ENCODE measurements at regions not wholly inside any gene's neighbourhood (a gene's known extent, or its start where the extent isn't known, plus 50 kb on each side); places are given as distances from the start of the nearest gene placed in this dataset.

DNA sequence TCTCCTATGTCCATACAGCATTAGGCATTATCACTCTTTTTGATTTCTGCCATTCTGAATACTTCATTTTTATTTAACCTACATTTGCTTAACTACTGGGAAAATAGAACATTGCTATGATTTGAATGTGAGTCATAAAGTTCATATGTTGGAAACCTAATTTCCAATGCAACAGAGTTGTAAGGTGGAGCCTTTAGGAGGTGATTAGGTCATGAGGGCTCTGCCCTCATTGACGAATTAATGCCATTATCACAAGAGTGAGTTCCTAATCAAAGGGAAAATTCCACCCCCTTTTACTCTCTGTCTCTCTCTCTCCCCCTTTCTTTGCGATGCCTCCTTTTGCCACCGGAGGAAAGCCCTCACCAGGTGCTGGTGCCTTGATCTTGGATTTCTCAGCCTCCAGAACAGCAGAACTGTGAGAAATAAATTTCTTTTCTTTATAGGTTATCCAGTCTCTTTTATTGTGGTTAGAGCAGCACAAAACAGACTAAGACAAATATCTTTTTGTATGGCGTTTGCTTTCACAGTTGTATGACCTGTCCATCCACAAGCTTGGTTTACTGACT, 180.1 kb upstream of the ARID2 start:
- no peak for DNase-seq (ENCODE audit: low spot score)

DNA sequence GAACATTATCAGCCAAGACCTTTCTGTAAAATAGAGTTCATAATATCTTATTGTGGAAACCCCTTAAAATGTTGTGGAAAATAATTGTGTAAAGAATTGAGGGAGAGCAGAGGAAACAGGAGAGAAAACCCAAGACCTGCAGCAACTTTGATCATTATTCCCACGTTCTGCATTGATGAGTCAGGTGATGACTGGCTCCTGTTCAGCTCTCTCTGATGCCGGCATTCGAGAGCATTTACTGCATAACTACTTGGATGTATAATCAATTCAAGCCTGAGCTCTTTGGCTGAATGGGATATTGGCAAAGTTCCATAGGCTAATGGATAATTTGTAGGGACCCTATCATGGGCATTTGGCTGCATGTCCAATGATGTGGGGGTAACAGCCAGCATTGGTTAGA, 176.3 kb upstream of the ARID2 start:
- DNase-seq (ENCODE audit: low spot score) = no peak

DNA sequence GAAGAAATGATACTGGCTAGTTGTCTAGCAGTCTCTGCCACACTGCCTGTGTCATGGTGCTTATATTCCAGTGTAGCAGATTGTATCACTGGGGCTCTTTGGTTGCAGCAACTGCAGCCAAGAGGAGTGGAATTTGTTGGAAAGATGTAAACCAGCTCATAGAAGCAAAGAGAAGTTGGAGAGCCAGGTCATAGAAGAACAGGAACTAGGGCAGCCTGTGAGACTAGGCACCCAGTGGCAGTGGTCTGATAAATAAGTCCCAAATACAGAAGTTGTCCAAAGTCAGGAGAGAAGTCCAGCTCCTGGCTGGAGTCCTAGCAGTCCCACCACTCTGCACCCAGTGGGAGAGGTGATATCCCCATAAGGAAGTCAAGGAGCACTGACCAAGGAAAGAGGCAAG, 172.5 kb upstream of the ARID2 start:
- no peak for DNase-seq (ENCODE audit: low spot score)

DNA sequence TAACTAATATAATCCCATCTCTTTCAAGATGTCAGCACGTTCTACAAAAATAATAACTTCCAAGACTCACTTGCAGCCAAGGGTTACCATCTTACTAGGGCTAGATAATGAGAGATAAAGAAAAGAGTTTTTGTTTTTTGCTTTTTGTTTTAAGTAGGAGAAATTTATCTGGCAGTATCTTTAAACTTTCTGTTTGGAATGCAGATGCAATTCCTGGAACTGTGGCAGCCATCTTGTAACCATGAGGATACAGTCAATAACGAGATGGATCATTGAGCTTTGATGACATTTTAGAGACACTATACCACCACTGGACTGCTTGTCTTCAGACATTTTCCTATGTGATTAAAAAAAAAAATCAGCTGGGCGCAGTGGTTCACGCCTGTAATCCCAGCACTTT, 171.2 kb upstream of the ARID2 start:
- DNase-seq (ENCODE audit: low spot score) = no peak

DNA sequence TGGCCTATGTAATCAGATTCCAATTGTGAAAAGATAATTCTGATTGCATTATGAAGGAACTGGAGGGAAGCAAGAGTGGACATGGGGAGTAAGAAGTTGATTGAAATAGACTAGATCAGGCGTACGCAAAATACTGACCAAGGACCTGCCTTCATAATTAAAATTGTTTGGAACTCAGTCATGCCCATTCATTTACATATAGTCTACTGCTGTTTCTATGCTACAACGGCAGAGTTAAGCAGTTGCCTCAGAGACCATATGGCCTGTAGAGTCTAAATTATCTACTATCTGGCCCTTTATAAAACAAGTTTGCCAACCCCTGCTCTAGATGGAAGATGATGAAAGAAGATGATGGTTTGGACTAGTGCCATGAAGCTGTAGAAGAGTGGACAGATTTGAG, 170.0 kb upstream of the ARID2 start:
- no peak for DNase-seq (ENCODE audit: low spot score)

DNA sequence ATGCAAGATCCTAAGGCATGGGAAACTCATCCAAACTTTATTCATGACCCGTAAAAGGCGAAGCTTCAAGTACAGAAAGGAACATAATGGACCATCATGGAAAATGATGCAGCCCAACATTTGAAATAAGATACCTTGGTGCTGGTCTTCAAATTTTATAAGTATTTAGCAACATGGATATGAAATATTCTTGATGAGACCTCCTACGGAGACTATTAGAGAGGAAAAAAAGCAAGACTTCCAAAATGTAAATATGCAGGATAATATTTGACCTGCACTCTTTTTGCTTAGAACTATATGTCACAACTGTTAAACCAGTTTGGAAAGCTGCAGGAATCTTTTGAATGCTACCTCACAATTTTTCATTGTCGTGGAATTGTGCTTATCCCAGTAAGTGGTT, 168.8 kb upstream of the ARID2 start:
- DNase-seq (ENCODE audit: low spot score) = no peak

DNA sequence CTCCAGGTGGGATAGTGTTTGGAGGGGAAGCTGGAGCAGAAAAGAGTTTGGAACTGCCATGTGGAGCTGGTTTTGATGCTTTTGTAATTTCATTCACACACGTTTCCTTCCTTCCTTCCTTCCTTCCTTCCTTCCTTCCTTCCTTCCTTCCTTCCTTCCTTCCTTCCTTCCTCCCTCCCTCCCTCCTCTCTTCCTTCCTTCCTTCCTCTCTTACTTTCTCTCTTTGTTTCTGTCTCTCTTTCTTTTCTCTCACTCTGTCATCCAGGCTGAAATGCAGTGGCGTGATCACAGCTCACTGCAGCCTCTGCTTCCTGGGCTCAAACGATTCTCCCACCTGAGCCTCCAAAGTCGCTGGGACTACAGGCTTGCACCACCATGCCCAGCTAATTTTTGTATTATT, 168.0 kb upstream of the ARID2 start:
- no peak for DNase-seq (ENCODE audit: low spot score)

DNA sequence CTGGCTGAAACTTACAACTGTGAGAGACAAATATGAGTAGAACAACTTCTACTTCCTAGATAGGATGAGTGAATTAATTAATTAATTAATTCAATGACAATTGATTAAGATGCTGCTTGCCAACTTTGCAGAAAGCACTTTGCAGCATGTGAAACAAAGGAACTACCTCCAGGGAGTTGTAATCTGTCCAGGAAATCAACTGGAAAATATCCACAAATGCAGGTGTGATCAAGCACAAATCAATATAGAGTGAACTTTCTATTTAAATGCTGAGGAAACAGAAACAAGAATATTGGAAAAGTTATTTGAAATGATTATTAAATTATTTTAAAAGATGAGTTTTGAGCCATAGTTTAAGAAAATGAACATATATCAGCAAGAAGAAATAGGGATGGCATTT, 163.9 kb upstream of the ARID2 start:
- no peak for DNase-seq (ENCODE audit: low spot score)

DNA sequence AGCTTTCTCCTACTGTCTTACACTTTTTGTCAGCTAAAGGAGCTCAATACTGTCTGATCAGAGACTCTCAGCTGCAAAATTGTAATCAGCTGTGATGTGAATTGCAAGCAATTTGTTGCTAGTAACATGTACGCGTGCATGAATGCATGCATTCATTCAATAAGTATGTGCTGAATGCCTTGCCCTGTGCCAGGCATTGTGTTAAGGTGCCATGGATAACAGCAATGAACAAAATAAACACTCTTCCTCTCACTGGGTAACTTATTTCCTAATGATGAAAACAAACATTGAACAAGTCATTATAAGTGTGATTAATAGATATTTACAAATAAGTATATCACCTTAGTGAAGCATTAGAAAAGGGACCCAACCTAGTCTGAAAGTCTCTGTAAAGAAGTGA, 163.2 kb upstream of the ARID2 start:
- DNase-seq (ENCODE audit: low spot score) = no peak

DNA sequence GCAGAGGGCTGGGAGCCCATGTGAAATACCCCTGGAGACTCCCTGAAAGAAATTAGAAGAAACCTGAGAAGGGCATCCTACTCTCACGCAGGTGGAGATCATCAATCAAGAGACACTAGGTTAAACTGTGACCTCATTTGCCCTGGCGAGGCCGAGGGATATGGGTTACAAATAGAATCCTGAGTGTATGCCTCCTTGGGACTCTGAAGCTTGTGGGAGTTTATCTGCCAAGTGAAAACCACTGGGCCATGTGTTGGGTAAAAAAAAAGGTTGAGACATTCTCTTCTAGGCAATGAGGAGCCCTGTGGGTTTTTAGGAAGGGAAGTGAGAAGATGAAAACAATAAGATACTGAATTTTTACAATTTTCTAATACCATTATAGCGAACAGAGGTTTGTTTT, 160.7 kb upstream of the ARID2 start:
- DNase-seq (ENCODE audit: low spot score) = no peak

DNA sequence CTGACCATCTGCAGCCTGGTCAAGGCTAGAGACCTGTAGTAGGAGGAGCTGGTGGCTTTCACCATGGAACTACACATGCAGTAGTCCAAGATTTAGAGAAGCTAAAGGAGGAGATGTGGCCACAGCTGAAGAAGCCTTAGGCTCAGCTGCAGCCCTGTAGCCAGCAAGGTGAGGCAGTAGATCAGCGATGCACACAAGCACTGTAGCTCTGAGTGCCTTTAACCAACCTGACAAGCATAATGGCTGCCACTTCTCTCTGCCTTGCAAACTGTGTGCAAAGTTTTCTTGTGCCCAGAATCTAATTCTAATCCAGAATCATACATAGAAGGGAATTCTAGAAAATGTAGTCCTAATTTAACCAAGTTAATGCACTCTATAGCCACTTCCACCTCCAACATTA, 159.0 kb upstream of the ARID2 start:
- DNase-seq (ENCODE audit: low spot score) = no peak

DNA sequence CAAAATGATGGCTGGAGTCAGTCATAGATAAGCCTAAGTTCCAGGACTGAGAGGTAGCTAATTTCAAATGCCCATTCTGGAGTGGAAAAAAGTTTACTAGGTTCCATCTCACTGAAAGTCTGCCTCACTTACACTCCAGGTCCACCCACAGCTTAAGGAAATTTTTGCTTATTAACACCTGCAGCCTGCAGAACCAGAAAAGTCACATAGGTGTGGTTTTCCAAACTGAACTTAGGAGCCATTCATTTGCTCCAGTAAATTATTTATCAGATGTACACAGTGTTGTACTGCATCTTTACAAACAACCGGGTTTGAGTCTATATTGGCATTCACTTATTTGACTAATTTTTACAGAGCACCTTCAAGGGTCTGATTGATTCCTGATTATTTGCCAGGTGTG, 157.4 kb upstream of the ARID2 start:
- no peak for DNase-seq (ENCODE audit: low spot score)

DNA sequence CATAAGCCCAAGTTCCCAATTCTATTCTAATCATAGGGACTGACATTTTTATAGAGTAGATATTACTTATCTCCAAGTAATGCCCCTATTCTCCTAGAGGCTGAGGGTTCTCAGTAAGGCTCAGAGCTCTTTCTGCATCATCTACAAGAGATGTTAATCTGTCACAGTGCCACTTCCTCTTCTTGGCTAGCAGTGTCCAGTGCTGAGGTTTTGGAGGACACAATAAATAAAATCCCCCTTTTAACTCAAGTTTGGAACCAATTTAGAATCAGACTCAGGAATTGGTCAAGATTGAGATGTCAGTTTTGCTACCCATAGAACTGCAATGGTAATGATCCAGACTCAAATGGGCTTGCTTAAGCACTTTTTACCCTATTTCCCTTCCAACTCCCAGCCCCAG, 154.1 kb upstream of the ARID2 start:
- no peak for DNase-seq (ENCODE audit: low spot score)

DNA sequence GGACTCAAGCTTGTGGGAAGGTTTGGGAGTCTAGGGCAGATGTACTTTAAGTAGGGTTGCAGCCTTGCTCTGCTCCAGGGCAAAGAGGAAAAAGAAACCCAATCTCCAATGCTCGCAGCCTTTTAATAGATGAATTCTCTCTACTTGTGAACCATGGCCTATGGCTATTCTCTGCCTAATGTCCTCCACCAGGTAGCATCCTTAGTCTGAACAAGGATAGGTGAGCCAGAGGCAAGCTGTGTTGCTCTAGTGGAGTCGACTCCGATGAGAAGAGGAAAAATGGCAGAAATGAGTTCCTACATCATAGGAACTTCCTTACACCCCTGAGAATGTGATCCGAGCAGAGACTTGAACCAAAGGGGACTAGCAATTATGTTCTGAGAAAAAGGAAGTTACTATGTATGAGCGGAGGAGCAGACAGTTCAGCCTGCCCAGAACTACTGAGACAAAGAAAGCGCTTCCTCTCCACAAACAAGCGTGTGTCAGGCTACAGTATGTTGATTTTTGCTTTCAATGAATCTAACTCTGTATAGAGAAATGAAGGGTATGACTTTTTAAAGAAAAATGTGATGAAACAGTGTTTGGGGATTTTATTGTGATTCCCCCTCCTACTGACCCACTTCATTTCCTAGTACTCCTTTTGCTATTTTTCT, 153.6 kb upstream of the ARID2 start:
- no peak for DNase-seq (ENCODE audit: low spot score)

DNA sequence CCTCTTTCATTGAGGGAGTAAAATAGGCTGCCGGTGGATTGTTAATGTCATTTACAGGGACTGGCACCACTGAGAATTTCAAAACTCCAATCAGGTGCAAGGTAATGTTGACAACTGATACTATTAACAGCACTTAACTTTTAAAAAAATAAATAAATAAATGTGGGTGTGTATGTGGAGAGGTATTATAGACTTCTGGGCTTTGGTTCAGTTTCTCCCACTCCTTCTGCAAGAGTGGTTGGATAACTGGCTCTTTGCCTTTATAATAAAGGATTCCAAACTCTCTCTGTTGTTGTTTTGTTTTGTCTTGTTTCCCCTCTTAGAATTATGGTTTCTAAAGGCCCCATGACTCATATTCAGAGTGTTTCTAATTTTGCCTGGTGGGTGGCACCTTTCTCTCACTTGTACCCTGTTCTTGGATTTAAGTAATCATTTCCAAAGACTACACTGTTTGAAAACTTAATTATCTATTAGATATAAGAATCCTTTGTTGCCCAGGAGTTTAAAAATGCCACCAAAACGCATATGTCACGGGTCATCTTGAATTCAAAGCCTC, 151.6 kb upstream of the ARID2 start:
- DNase-seq (ENCODE audit: low spot score) = no peak

DNA sequence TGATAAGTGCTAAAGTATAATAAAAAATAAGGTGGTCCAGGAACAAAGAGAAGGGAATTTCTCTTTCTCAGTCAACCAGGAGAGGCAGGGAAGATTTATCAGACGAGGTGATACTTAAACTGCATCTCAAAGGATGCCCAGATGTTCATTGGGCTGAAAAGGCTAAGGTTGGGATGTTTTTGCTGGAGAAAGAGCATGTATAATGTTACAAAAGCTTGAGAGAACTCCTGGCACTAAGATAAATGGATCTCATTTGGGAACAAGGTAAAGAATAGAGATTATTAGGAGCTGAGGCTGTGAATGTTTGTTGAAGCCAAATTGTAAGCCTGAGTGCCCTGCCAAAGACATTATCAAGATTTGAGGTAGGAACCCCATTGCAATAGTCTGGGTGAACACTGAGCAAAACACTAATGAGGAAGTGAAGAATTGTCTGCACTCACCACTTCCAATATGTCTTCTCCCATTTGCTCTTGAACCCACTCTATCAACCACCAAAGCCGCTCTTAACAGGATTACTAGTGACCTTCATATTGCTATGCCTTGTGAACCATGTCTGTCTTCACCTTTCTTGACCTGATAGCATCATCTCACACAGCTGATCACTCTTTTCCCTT, 149.0 kb upstream of the ARID2 start:
- DNase-seq (ENCODE audit: low spot score) = no peak

DNA sequence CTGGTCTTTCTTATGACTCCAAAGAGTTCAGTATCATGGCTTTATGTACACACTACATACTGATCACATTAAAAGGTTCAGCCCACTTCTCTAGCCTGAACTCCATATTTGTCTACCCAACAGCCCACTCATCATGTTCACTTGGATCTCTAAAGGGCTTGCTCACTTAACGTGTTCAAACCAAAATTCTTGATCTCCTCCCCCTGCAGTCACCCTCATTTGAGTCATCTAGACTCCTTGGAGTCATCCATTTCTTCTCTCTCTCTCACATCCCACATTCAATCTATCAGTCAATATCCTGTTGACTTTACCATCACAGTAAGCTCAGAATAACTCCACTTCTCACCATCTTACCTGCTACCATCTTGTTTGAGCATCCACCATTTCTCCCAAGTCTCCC, 148.4 kb upstream of the ARID2 start:
- DNase-seq (ENCODE audit: low spot score) = no peak

DNA sequence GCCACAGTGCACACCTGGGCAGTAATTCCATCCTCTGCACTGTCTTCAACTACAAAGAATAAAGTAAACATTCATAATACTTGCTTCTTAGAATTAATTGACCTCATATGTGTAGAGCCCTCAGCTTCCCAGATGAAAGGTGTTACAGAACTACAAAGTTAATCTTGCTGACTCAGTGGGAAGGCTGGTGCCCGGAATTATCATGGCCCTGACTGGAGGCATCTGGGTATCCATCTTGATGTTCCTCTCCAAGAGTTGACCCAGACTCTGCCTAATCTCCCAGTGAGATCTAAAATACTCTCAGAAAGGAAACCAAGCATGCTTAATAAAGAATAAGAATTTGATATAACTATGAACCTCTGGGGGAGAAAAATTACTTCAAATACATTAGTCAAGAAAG, 147.0 kb upstream of the ARID2 start:
- DNase-seq (ENCODE audit: low spot score) = no peak

DNA sequence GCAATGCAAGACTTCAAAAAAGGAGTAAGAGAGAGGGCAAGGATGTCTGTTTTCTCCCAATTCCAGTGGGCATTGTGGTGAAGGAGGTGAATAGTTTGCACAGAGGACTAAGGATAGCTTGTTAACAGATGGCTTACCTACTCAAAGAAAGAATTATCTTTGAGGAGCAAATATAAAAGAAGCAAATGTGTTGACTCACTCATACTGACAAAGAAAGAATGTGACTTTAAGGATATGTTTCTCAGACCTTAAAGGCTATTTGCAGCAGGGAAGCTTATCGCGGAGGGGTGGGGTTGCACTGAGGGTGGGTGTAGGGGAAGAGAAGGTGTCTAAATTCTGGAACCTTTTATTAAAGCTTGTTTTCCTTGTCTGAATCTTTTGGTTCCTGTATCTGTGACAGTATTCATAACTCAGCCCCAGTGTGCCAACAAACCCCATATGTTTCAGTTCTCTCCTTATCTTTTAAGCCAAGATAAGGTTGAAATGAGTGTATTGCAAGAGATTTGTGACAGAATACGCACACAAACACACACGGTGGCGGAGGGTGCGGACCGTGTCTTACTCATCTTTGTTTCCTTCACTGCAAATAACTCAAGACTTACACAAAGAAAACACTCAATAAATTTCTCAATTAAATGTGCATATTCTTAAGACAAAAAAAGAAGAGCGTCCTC, 146.4 kb upstream of the ARID2 start:
- no peak for DNase-seq (ENCODE audit: low spot score)

DNA sequence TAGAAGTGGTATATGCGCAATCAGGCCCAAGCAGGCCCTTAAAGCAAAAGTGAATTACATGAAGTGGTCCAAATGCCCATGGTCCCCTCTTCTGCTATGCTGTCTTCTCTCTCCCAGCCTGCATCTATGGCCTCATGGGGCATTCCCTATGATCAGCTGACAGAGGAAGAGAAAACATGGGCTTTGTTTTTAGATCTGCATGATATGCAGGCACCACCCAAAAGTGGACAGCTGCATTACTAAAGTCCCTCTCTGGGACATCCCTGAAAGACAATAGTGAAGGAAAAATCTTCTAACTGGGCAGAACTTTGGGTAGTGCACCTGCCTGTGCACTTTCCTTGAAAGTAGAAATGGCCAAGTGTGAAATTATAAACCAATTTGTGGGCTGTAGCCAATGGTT, 145.2 kb upstream of the ARID2 start:
- DNase-seq (ENCODE audit: low spot score) = no peak

DNA sequence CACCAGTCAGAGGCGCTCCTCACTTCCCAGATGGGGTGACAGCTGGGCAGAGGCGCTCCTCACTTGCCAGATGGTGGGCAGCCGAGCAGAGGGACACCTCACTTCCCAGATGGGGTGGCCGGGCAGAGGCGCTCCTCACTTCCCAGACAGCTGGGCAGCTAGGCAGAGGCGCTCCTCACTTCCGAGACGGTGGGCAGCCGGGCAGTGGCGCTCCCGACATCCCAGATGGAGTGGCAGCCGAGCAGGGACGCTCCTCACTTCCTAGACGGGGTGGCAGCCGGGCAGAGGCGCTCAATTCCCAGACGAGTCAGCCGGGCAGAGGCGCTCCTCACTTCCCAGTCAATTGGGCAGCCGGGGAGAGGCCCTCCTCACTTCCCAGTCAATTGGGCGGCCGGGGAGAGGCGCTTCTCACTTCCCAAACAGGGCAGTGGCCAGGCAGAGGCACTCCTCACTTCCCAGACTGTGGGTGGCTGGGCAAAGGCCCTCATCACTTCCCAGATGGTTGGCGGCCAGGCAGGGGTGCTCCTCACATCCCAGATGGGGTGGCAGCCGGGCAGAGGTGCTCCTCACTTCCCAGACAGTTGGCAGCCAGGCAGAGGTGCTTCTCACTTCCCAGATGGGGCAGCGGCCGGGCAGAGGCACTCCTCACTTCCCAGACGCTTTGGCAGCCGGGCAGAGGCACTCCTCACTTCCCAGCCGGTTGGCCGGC, 143.8 kb upstream of the ARID2 start:
- no peak for DNase-seq (ENCODE audit: low spot score)

DNA sequence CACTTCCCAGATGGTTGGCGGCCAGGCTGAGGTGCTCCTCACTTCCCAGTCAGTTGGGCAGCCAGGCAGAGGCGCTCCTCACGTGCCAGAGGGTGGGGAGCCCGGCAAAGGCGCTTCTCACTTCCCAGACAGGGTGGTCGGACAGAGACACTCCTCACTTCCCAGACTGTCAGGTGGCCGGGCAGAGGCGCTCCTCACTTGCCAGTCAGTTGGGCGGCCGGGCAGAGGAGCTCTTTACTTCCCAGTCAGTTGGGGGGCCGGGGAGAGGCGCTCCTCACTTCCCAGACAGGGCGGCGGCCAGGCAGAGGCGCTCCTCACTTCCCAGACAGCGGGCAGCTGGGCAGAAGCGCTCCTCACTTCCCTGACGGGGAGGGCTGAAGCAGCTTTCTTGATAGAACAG, 143.0 kb upstream of the ARID2 start:
- DNase-seq (ENCODE audit: low spot score) = no peak

Data from H4 (cell line).